Uterus (tissue), 2 donors: ENCODE measurements at regions not wholly inside any gene's neighbourhood (a gene's known extent, or its start where the extent isn't known, plus 50 kb on each side); places are given as distances from the start of the nearest gene placed in this dataset.

Experiments
- POLR2A ChIP-seq, 2 donors: fragments of 450-650 bp; IDR thresholded peaks; one replicate each; pipeline ENCODE4 v1.6.1; 2016; ENCODE audit warnings: antibody characterized with exemption in 2 of 2, mild to moderate bottlenecking in 1 of 2, moderate library complexity in 1 of 2
- TF ChIP-seq, protein P1 (sequence below), 4 experiments: fragments of 200-600 bp in 2 of 4; fragments of 450-650 bp in 2 of 4; sonication (generic) in 2 of 4; IDR thresholded peaks; one replicate each; pipeline ENCODE4 v1.5.1; 2016 to 2019; ENCODE audit warnings: antibody characterized with exemption in 4 of 4, mild to moderate bottlenecking in 2 of 4, moderate library complexity in 1 of 4

DNA sequence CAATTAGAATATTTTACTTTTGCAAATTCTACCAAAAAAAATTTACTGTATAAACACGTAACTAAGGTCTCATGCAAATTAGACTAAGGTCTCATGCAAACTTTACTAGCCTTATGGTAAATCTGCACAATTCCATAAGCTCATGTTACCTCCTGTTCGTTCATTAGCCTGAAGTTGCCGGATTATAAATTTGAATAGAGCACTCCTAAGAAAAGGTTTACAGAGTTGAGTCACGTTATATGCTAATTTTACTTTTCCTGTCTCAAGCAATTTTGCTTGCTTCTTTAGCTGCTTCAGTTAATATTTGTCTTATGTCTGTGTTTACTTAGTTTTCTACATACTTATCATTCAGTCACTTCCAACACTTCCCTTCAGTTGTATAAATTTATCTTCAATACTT is 1434.0 kb upstream of the EYS start:
- TF ChIP-seq, protein P1, sequence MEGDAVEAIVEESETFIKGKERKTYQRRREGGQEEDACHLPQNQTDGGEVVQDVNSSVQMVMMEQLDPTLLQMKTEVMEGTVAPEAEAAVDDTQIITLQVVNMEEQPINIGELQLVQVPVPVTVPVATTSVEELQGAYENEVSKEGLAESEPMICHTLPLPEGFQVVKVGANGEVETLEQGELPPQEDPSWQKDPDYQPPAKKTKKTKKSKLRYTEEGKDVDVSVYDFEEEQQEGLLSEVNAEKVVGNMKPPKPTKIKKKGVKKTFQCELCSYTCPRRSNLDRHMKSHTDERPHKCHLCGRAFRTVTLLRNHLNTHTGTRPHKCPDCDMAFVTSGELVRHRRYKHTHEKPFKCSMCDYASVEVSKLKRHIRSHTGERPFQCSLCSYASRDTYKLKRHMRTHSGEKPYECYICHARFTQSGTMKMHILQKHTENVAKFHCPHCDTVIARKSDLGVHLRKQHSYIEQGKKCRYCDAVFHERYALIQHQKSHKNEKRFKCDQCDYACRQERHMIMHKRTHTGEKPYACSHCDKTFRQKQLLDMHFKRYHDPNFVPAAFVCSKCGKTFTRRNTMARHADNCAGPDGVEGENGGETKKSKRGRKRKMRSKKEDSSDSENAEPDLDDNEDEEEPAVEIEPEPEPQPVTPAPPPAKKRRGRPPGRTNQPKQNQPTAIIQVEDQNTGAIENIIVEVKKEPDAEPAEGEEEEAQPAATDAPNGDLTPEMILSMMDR (IDR thresholded peaks at IDR 0.05) = no peak
- TF ChIP-seq POLR2A (IDR thresholded peaks at IDR 0.05) = no peak
